ENCODE measurements at regions not wholly inside any gene's neighbourhood (a gene's known extent, or its start where the extent isn't known, plus 50 kb on each side); places are given as distances from the start of the nearest gene placed in this dataset.
"Not testable (repeated sequence)": the region's sequence is repeated elsewhere in the genome, so short reads cannot be mapped to it uniquely, and the experiment has no call there.

GRCh38 chr16:29607428-29607823 is 55.6 kb upstream of the SPN start:
- intact Hi-C loops (cut with micrococcal nuclease); H3K9me3 Mint-ChIP-seq; H3K27me3 Mint-ChIP-seq; DNase-seq: not testable (repeated sequence)
- peak overlapping the region; percentile 16 for H3K27ac Mint-ChIP-seq
- peaks cover 26% of the 10 kb centered on the region for H3K4me1 Mint-ChIP-seq
- peak overlapping the region; percentile 31 for H3K4me3 Mint-ChIP-seq
- H3K36me3 Mint-ChIP-seq (ENCODE audit: low read depth): peaks cover 35% of the 10 kb centered on the region

- H3K27me3 Mint-ChIP-seq, H3K9me3 Mint-ChIP-seq, H3K4me1 Mint-ChIP-seq: not testable (repeated sequence)
- peak; percentile 77 for DNase-seq
- intact Hi-C loops (cut with micrococcal nuclease): loop anchor here (2.0 kb wide), 1 partner anchor 18 kb away; no protein-coding TSS in a partner anchor
- Mint-ChIP-seq H3K36me3 (ENCODE audit: low read depth) (peaks cover 23% of the 10 kb centered on the region), H3K4me3 (peak overlapping the region; percentile 94), H3K27ac (peak overlapping the region; percentile 97)
Observed at GRCh38 chr16:29612381-29613306, 50.4 kb upstream of the SPN start.

All from activated CD4-positive, alpha-beta T cell treated with anti-CD3 and anti-CD28 coated beads, Interleukin-2, amount 10 ng/mL, durations not matched to agents 24 days and 14 days (primary cell).